Cardiac fibroblast (primary cell): ENCODE measurements at regions not wholly inside any gene's neighbourhood (a gene's known extent, or its start where the extent isn't known, plus 50 kb on each side); places are given as distances from the start of the nearest gene placed in this dataset.

Experiments
- DNase-seq, 2 donors: peaks; one replicate each; pipeline versions ENCODE4 v3.0.0 to v3.0.0-alpha.2; 2010; ENCODE audit warnings: low read depth in 2 of 2
- H3K4me3 ChIP-seq, 2 donors: replicated peaks in 1 of 2; 1 replicate in 1 of 2; 2 replicates in 1 of 2; pipeline ENCODE4 v1.5.1; 2011; ENCODE audit warnings: low read depth in 2 of 2, low read length in 2 of 2, mild to moderate bottlenecking in 2 of 2, moderate library complexity in 1 of 2
- CTCF ChIP-seq: IDR thresholded peaks from one replicate; pipeline ENCODE4 v1.5.1; 2011; ENCODE audit warnings: low read depth, mild to moderate bottlenecking, low read length, inconsistent platforms

GRCh38 chr2:607172-607571 is 70.0 kb downstream of the TMEM18 start:
- no peak for TF ChIP-seq CTCF
- DNase-seq = no peak
- H3K4me3 ChIP-seq = no peak overlapping the region

DNA sequence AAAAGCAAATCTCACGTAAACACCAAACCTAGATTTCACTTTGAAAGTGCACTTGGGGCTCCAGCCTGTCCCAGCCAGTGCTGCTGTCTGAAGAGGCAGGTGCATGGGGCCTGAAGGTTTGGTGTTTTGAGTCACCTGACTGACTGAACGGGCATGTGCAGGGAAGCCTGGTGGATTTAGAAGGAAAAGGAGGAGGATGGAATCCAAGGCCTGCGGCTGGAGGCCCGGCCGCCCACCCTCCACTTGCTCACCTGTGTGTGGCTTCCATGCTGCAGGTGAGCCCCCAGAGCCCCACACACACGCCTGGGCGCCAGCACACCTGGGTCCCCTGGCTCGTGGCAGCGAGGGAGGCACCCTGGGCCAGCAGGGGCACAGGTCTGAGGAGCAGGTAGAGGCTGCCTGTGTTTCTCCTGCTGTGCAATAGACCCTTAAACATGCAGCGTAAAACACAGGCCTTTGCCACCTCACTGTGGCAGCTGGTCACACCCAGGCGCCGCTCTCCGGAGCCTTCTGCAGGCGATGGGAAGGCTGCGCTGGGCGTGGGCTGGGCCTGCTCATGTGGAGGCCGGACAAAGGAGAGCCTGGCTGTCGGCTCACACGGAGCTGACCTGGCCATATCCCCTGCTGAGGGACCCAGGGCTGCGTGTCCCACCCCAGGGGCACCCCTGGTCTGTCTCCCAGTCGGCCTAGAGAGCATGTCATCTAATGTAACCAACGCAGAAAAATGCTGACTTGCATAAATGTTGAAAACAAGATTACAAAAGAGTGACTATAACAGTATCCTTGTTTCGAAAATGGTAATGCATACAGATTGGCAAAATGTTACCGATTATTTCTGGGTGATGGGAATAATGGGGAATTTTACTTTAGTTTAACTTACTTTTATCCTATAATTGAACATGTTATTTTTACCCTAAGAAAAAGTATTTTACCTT is 71.3 kb downstream of the TMEM18 start:
- no peak overlapping the region for H3K4me3 ChIP-seq
- no peak for DNase-seq
- TF ChIP-seq CTCF = no peak

GRCh38 chr2:604854-605524 is 72.2 kb downstream of the TMEM18 start:
- TF ChIP-seq CTCF = no peak

GRCh38 chr2:604385-604784 is 72.8 kb downstream of the TMEM18 start:
- no peak for TF ChIP-seq CTCF
- no peak overlapping the region for H3K4me3 ChIP-seq
- DNase-seq = no peak

More at GRCh38 chr2:604854-605524, 72.2 kb downstream of the TMEM18 start:
- DNase-seq = no peak
- no peak overlapping the region for H3K4me3 ChIP-seq

- no peak for TF ChIP-seq CTCF
- no peak for DNase-seq
- no peak overlapping the region for H3K4me3 ChIP-seq
Observed at GRCh38 chr2:603869-604268, 73.3 kb downstream of the TMEM18 start.

DNA sequence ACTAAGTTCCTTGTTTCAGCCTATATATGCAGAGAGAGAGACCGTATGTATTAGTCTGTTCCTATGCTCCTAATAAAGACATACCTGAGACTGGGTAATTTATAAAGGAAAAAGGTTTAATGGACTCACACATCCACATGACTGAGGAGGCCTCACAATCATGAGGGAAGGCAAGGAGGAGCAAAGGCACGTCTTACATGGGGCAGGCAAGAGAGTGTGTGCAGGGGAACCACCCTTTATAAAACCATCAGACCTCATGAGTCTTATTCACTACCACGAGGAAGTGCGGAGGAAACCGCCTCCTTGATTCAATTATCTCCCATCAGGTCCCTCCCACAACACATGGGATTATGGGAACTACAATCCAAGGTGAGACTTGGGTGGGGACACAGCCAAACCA is 73.8 kb downstream of the TMEM18 start:
- TF ChIP-seq CTCF = no peak
- H3K4me3 ChIP-seq = no peak overlapping the region
- DNase-seq = no peak
